ENCODE measurements at regions not wholly inside any gene's neighbourhood (a gene's known extent, or its start where the extent isn't known, plus 50 kb on each side); places are given as distances from the start of the nearest gene placed in this dataset.

- no peak overlapping the region for H3K27ac ChIP-seq (ENCODE audit: low read length)
- no peak overlapping the region for H3K9ac ChIP-seq (ENCODE audit: low read length)
- no peak for DNase-seq
- H3K27me3 ChIP-seq (replicated peaks; ENCODE audit: insufficient read depth, low read length): no peaks in the 10 kb centered on the region
- H3K9me2 ChIP-seq (replicated peaks; ENCODE audit: insufficient read depth, low read length): no peaks in the 10 kb centered on the region
- H3K4me2 ChIP-seq (ENCODE audit: low read depth, low read length): no peak overlapping the region
- H3K4me1 ChIP-seq (ENCODE audit: low read length): no peaks in the 10 kb centered on the region
- H2AFZ ChIP-seq (ENCODE audit: low read length): no peak overlapping the region
- no peaks in the 10 kb centered on the region for H3K79me2 ChIP-seq (ENCODE audit: low read length)
- H4K20me1 ChIP-seq (ENCODE audit: insufficient read depth, low read length): no peaks in the 10 kb centered on the region
- H3K36me3 ChIP-seq (replicated peaks; ENCODE audit: insufficient read depth, low read length): no peaks in the 10 kb centered on the region
- no peak for TF ChIP-seq EZH2 (optimal IDR thresholded peaks at IDR 0.05; ENCODE audit: low read depth, low read length)
- no peak for TF ChIP-seq CTCF (IDR thresholded peaks at IDR 0.05; ENCODE audit: low read length)
- no peak for TF ChIP-seq EZH2phosphoT487 (IDR thresholded peaks at IDR 0.05; ENCODE audit: low read length)
- H3K4me3 ChIP-seq (ENCODE audit: low read length): no peak overlapping the region
- H3K9me3 ChIP-seq (replicated peaks; ENCODE audit: insufficient read depth, low read length): no peaks in the 10 kb centered on the region; the same call in 1 of the 2 replicates
- H3F3A ChIP-seq (ENCODE audit: insufficient read depth, low read length): no peaks in the 10 kb centered on the region
Measured at GRCh38 chr2:129460299-129461198, 518.9 kb upstream of the RAB6C start.

GRCh38 chr2:129462349-129462748, 517.1 kb upstream of the RAB6C start:
- H3K27ac ChIP-seq (ENCODE audit: low read length): no peak overlapping the region

GRCh38 chr2:129462967-129463366, 516.5 kb upstream of the RAB6C start:
- no peak overlapping the region for H2AFZ ChIP-seq (ENCODE audit: low read length)
- H3K9me2 ChIP-seq (replicated peaks; ENCODE audit: insufficient read depth, low read length): no peaks in the 10 kb centered on the region
- H3F3A ChIP-seq (ENCODE audit: insufficient read depth, low read length): no peaks in the 10 kb centered on the region
- H3K4me2 ChIP-seq (ENCODE audit: low read depth, low read length): no peak overlapping the region
- no peak for TF ChIP-seq EZH2phosphoT487 (IDR thresholded peaks at IDR 0.05; ENCODE audit: low read length)
- H3K36me3 ChIP-seq (replicated peaks; ENCODE audit: insufficient read depth, low read length): no peaks in the 10 kb centered on the region
- no peaks in the 10 kb centered on the region for H4K20me1 ChIP-seq (ENCODE audit: insufficient read depth, low read length)
- no peak overlapping the region for H3K27ac ChIP-seq (ENCODE audit: low read length)
- H3K9me3 ChIP-seq (replicated peaks; ENCODE audit: insufficient read depth, low read length): no peaks in the 10 kb centered on the region; the same call in 1 of the 2 replicates
- no peaks in the 10 kb centered on the region for H3K79me2 ChIP-seq (ENCODE audit: low read length)
- H3K4me1 ChIP-seq (ENCODE audit: low read length): no peaks in the 10 kb centered on the region
- no peak overlapping the region for H3K4me3 ChIP-seq (ENCODE audit: low read length)
- DNase-seq: no peak
- no peaks in the 10 kb centered on the region for H3K27me3 ChIP-seq (replicated peaks; ENCODE audit: insufficient read depth, low read length)
- no peak overlapping the region for H3K9ac ChIP-seq (ENCODE audit: low read length)

More at GRCh38 chr2:129462349-129462748, 517.1 kb upstream of the RAB6C start:
- H3K27me3 ChIP-seq (replicated peaks; ENCODE audit: insufficient read depth, low read length): no peaks in the 10 kb centered on the region
- no peak for TF ChIP-seq EZH2 (optimal IDR thresholded peaks at IDR 0.05; ENCODE audit: low read depth, low read length)
- TF ChIP-seq EZH2phosphoT487 (IDR thresholded peaks at IDR 0.05; ENCODE audit: low read length): no peak
- no peak for TF ChIP-seq CTCF (IDR thresholded peaks at IDR 0.05; ENCODE audit: low read length)
- H4K20me1 ChIP-seq (ENCODE audit: insufficient read depth, low read length): no peaks in the 10 kb centered on the region
- no peak overlapping the region for H3K4me3 ChIP-seq (ENCODE audit: low read length)
- no peaks in the 10 kb centered on the region for H3K9me2 ChIP-seq (replicated peaks; ENCODE audit: insufficient read depth, low read length)
- H3K4me1 ChIP-seq (ENCODE audit: low read length): no peaks in the 10 kb centered on the region
- no peak overlapping the region for H3K4me2 ChIP-seq (ENCODE audit: low read depth, low read length)
- no peak for DNase-seq
- H3K9ac ChIP-seq (ENCODE audit: low read length): no peak overlapping the region
- H3K9me3 ChIP-seq (replicated peaks; ENCODE audit: insufficient read depth, low read length): no peaks in the 10 kb centered on the region; the same call in 1 of the 2 replicates
- no peaks in the 10 kb centered on the region for H3K36me3 ChIP-seq (replicated peaks; ENCODE audit: insufficient read depth, low read length)
- no peaks in the 10 kb centered on the region for H3K79me2 ChIP-seq (ENCODE audit: low read length)
- H2AFZ ChIP-seq (ENCODE audit: low read length): no peak overlapping the region
- H3F3A ChIP-seq (ENCODE audit: insufficient read depth, low read length): no peaks in the 10 kb centered on the region

GRCh38 chr2:129464036-129464435, 515.4 kb upstream of the RAB6C start:
- Histone ChIP-seq H3K27me3 (replicated peaks; ENCODE audit: insufficient read depth, low read length) (no peaks in the 10 kb centered on the region), H2AFZ (ENCODE audit: low read length) (no peak overlapping the region), H3K9me2 (replicated peaks; ENCODE audit: insufficient read depth, low read length) (no peaks in the 10 kb centered on the region), H3K36me3 (replicated peaks; ENCODE audit: insufficient read depth, low read length) (no peaks in the 10 kb centered on the region), H3K27ac (ENCODE audit: low read length) (no peak overlapping the region), H3K9me3 (replicated peaks; ENCODE audit: insufficient read depth, low read length) (no peaks in the 10 kb centered on the region; the same call in 1 of the 2 replicates), H3K9ac (ENCODE audit: low read length) (no peak overlapping the region), H3K79me2 (ENCODE audit: low read length) (no peaks in the 10 kb centered on the region), H3K4me3 (ENCODE audit: low read length) (no peak overlapping the region), H3F3A (ENCODE audit: insufficient read depth, low read length) (no peaks in the 10 kb centered on the region), H3K4me2 (ENCODE audit: low read depth, low read length) (no peak overlapping the region), H3K4me1 (ENCODE audit: low read length) (no peaks in the 10 kb centered on the region), H4K20me1 (ENCODE audit: insufficient read depth, low read length) (no peaks in the 10 kb centered on the region)
- DNase-seq: no peak
- TF ChIP-seq EZH2phosphoT487 (IDR thresholded peaks at IDR 0.05; ENCODE audit: low read length) (no peak), EZH2 (optimal IDR thresholded peaks at IDR 0.05; ENCODE audit: low read depth, low read length) (no peak), CTCF (IDR thresholded peaks at IDR 0.05; ENCODE audit: low read length) (no peak)
